ENCODE measurements at regions not wholly inside any gene's neighbourhood (a gene's known extent, or its start where the extent isn't known, plus 50 kb on each side); places are given as distances from the start of the nearest gene placed in this dataset.

DNA sequence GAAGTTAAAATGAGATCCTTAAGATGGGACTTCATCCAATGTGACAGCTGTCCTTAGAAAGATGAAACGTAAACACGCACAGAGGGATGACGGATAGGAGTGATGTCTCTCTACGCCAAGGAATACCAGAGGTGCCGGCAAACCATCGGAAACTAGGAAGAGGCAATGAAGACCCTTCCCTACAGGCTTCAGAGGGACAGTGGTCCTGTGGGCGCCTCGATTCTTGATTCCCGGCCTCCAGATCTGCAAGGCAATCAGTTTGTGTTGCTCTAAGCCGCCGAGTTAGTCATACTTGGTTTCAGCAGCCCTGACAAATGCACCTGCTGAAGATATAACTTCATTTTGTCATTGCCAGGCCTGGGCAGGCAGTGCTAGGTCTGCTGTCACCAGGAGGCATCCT lies 1455.1 kb downstream of the TBC1D22A start:
- no peak for DNase-seq (ENCODE audit: low read depth in 2 of 2)

DNA sequence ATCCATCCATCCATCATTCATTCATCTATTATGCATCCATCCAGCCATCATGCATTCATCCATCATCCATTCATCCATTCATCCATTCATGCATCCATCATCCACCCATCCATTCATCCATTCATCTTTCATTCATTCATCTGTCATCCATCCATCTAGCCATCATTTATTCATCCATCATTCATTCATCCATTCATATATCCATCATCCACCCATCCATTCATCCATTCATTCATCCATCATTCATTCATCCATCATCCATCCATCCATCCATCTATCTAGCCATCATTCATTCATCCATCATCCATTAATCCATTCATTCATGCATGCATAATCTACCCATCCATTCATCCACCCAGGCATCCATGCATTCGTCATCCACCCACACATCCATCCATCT lies 1450.3 kb downstream of the TBC1D22A start:
- DNase-seq (ENCODE audit: low read depth in 2 of 2), result no peak

DNA sequence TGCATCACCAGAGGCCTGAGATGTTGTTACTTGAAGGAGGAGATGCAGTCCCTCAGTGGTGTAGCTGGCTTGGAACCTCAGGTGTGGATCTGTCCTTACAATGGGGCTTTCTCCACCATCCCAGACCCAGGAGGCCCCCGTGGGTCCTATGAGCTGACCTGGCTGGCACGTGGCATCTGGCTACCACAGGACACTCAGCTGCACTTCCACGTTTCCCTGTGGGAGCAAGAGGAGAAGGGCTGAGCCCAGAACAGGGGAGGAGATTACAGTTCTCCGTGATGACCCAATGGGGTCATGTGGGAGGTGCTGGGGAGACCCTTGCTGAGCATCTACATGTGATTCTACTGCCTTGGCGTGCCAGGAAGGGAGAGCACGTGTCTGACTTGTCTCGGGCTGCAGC lies 1448.4 kb downstream of the TBC1D22A start:
- no peak for DNase-seq (ENCODE audit: low read depth in 2 of 2)

DNA sequence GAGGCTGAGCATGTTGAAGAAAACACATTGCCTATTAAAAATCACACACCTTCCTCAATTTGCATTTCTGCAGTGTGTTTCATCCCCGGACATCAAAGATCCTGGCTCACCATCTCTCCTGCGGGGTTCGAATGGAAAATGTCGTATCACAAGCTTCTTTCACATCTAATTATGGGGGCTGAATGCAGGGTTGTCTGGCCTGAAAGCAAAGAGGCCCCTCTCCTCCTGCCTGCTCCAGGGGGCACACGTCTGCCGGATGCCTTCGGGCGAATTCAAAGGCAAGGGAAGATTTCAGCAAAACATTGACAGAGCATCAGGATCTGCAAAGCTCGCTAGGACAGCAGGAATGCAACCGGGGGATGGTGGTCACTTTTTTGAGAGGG lies 1447.7 kb downstream of the TBC1D22A start:
- no peak for DNase-seq (ENCODE audit: low read depth in 2 of 2)

DNA sequence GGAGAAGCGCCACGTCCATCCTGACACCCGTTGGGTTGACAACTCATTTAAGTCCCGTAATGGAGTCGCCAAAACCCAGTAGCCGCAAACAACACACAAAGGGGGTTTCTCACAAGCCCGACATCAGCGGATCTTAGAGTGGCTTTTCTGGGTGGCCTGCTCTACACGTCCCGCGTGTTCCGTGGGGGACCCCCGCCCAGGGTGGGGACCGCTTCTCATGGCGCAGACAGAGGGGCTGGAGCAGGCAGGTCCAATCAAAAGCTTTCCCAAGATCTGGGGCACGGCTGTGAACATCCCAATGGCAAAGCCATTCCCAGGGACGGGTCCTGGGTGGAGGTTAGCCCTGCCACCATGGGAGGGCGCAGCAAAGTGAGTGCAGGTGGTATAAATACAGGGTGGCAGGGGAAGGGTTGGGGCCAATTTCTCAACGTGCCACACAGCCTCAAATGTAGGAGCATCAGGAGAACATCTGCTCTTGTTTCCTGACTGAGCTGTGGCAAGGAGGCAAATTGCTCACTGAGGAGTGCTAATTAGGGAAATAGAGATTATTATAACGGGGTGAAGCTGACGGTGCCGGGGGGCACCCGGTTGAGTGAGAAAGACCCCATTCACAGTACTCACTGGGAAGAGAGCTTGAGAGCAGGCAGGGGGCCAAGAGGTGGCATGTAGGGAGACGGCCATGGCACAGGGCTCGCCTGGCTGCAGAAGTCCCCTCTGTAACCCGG lies 1447.2 kb downstream of the TBC1D22A start:
- no peak for DNase-seq (ENCODE audit: low read depth in 2 of 2)

DNA sequence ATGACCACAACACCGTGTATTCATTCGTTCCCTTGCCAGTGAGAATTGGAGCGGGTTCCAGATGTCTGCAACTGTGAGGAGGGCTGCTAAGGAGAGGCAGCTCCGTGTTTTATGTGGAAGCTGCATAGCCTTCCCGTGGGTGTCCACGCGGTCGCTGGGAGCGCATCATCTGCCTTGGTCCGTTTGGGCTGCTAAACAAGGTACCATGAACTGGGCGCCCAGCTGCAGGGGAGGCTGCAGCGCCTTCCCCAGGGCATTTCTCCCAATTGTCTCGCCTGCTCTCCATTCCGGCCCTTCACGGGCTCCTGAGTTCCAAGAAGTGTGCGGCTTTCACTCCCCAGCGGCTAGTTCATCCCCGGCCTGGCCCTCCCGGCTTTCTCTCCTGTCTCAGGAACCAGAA lies 1446.4 kb downstream of the TBC1D22A start:
- DNase-seq (ENCODE audit: low read depth in 2 of 2), result no peak

DNA sequence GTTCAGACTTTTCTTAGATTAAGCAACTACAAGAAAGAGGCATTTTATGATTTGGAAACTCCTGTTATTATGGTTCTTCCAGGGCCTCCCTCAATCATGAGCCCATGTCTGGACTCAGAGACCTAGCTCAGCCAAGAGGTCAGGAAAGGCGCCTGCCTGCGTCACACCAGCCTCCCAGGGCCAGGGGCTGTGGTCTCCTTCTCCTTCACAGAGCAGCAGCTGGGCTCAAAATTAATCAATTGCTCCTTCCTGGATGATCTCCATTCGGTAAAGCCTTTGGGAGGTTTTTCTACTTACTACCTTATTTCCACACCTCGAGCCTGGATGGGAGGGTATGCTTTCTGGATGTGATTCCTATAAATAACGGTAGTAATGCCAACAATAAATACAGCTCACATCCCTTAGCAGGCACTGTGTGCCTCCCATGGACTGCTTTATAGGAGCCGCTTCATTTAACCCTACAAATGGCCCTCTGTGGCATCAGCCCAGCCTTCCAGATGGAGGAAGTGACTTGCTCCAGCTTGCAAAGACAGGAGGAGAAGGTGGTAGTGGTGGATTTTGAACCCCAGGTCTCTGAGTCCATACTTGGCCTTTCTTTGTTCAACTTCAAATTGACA lies 1445.6 kb downstream of the TBC1D22A start:
- no peak for DNase-seq (ENCODE audit: low read depth in 2 of 2)

DNA sequence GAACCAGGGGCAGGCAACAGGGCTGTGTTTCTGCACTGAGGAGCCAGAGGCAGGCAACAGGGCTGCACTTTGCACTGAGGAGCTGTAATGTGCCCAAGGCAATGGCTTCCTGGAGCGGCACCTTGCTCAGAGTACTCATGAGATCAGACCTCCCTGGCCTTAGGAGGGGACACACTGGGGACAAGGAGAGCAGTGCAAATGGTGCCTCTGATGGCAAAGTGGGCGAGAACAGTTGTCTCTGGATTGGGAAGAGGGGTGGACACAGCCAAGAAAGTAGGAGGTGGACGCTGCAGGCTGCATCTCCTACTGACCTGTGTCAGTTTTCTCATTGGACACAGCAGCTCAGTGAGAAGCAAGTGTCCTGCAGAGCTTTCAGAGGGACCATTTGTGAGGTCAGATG lies 1443.3 kb downstream of the TBC1D22A start:
- DNase-seq (ENCODE audit: low read depth in 2 of 2), result no peak

DNA sequence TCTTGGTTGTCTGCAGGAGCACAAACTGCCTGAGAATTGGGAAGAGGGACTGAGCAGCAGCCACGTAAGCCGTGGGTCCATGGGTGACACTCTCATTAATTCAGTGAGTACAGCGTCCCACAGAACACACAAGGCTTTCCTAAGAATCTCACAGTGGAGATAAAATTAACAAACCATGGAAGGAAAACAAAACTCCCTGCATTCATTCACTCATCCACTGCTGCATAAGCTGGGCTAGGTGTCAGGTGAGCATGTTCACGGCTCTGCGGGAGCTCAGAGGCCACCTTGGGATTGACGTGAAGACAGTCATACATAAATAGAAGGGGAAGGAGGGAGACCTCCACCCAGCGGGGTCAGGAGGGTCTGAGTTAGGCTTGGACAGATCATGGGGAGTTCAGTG lies 1442.7 kb downstream of the TBC1D22A start:
- no peak for DNase-seq (ENCODE audit: low read depth in 2 of 2)

DNA sequence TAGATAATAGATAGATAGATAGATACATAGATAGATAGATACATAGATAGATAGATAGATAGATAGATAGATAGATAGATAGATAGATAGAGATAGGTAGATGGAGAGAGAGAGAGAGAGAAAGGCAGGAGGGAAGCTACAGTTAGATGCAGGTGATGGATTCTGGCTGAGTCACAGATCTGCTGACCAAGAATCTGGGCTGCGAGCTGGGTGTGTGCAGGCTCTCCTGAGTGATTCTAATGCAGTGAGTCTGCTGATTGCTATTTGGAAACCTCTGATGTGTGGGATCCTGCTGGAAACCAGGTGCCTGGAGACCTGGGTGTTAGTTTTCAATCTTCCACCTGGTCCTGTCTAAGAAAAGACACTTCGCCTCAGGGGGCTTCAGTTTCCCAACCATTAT lies 1441.8 kb downstream of the TBC1D22A start:
- no peak for DNase-seq (ENCODE audit: low read depth in 2 of 2)

DNA sequence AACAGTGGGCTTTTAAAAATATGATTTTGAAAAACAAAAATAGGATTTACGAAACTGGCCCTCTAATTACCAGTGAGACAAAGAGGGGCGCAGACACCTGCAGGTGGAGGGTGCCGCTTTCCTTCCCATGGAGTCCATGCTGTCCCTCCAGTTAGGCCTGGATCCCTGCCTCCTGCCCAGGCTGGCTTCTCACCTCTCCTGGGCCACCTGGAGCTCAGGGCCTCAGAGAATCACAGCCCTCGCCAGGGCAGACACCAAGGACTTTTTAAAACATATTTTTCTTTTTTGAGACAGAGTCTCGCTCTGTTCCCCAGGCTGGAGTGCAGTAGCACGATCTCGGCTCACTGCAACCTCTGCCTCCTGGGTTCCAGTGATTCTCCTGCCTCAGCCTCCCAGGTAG lies 1437.2 kb downstream of the TBC1D22A start:
- DNase-seq (ENCODE audit: low read depth in 2 of 2), result no peak

DNA sequence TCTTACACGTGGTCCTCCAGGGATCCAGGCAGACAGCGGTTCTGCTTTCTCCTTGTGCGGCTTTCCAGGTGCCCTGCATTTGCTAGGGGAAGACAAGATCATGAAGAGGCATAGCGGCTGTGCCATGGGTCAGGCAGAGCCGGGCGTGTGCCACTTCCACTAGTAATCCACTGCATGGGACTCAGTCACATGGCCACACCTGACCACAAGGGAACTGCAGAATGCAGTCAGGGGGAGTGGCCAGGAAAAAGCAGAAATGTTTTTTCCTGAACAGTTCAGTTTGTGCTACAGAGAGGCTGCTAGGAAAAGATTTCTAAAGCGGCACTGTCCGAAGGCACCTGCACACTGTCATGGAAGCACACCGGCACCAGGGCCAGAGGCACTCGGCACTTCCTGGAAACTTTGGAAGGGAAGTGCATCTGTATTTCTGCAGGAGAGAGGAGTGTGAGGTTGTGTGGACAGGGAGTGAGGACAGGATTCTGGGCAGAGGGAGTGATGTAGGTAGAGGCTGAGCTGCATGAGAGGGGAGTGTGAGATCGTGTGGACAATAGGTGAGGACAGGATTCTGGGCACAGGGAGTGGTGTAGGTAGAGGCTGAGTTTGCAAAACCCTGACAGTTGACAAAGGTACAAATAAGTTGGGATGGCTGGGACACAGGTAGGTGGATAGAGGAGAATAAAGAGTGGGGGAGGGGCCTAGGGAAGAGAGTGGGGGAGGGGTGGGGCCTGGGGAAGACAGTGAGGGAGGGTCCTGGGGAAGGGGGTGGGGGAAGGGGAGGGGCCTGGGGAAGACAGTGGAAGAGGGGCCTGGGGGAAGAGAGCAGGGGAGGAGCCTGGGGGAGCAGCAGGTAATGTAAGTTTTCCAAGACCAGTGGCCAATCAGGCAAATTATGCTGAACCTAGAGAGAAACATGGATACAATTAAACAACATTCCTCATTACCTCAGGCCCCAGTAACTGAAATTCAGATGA lies 1436.3 kb downstream of the TBC1D22A start:
- no peak for DNase-seq (ENCODE audit: low read depth in 2 of 2)

DNA sequence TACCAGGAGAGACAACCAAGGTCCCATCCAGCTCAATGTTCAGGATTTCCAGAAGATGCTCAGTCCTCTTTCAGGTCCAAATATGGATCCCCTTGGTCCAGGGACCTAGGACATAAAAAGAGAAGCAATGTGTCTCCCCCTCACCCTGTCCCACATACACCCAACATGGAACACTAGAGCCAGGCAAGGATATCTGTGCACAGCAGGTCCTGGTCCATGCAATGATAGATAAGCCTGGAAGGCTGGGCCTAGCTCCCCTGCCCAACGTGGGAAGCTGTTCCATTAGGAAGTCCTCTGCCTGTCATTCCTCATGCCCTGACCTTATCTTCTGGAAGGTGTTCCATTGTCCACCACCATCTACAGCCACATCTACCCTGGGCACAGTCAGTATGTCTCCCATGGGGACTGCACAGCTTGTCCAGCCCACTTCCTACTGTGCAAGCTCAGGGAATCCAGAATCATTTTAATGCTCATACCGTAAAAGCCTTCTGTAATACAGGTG lies 1434.8 kb downstream of the TBC1D22A start:
- DNase-seq (ENCODE audit: low read depth in 2 of 2), result no peak

DNA sequence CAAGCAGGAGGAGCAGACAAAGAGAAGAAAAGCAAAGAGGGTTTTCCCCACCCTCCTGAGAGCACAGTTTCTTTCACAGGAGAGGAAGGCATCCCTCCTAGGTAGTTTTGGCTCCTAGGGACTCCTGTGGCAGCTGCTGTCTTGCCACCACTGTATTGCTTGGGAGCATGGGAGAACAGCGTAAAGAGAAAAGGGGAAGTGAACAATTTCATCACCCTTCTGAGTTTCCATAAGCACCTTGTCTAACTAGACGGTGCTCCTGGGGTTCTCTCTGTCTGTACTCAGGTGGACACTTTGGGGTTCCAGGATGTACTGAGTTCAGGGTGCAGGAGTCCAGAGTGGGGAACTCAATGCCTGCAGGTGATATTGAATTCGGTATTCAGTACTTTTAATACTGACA lies 1430.5 kb downstream of the TBC1D22A start:
- DNase-seq (ENCODE audit: low read depth in 2 of 2), result no peak

DNA sequence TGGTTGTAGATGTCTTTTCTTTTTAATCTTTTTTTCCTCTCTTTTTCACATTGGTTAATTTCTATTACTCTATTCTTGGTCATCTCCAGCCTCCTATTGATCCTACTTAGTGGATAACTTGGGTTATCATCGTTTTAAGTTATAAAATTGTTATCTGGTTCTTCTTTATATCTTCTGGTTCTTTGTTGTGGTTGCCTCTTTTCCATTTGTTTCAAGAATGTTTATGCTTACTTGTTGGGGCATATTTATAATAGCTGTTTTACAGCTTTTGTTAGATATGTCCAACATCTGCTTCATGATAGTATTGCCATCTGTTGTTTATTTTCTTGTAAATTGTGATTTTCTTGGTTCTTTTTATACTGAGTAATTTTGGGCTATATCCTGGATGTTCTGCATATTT lies 1429.6 kb downstream of the TBC1D22A start:
- DNase-seq (ENCODE audit: low read depth in 2 of 2), result no peak

DNA sequence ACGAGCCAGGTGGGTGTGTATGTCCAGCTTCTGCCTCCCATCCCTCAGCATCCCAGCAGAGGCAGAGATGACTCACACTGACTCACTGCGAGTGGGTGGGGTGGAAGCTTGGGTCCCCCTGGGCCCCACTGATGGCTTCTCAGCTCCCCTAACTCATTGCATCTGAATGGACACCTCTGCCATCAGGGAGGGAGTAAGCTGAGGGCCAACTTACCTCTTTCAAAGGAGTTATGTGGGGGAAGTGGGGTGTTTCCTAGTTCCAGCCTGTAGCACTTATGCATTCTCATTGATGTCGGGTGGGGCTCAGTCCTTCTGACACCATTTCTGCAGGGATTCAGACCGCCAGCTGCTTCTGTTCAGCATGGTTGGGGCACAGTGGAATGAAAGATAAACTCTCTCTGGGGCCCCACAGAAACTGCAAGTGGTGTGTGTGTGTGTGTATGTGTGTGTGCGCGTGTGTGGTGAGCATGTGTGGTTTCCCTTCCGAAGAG lies 1425.8 kb downstream of the TBC1D22A start:
- no peak for DNase-seq (ENCODE audit: low read depth in 2 of 2)

DNA sequence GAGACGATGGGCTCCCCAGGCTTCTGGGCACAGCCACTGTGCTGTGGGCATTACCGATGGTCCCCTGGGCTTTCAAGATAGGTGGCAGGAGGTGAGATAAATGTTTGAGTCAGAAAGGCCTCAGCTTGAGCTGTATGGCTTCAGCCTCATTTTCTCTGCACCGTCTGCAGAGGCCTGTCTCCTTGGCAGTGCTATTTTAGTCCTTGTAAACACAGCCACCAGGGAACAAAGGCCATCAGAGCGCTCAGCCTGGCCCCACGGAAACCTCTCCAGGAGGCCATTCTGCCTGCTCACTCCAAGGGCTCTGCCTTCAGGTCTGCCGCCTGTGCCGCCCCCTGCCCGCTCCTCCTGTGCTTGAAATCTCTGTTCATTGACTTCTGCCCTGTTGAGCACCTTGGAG lies 1424.9 kb downstream of the TBC1D22A start:
- DNase-seq (ENCODE audit: low read depth in 2 of 2), result no peak

DNA sequence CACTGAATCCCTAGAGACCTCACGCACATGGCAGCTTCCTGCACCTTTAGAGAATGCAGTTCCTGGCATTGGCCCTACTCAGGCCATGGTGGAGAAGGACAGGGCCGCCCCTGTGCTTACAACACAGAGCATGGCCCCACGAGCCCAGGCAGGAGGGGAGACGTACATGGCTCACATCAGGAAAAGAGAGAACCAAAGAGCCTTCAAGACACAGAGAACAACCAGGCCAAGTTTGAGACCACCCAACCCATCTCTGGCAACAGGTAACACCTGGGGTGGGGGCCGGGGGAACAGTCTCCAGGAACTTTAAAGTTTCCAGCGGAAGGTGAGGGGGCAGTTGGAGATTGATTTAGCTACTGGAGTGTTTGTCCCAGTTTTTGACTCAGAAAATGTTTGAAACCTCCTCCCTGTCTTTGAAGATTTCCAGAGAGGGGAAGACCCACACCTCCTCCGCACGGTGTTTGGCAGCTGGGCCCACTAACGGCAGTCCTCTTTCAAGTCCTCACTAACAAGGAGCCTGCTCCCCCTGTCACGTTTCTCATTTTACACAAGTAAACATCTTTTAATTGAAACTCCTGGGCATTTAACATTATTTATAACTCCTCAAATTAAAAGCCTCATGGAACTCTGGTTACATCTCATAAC lies 1423.8 kb downstream of the TBC1D22A start:
- no peak for DNase-seq (ENCODE audit: low read depth in 2 of 2)

DNA sequence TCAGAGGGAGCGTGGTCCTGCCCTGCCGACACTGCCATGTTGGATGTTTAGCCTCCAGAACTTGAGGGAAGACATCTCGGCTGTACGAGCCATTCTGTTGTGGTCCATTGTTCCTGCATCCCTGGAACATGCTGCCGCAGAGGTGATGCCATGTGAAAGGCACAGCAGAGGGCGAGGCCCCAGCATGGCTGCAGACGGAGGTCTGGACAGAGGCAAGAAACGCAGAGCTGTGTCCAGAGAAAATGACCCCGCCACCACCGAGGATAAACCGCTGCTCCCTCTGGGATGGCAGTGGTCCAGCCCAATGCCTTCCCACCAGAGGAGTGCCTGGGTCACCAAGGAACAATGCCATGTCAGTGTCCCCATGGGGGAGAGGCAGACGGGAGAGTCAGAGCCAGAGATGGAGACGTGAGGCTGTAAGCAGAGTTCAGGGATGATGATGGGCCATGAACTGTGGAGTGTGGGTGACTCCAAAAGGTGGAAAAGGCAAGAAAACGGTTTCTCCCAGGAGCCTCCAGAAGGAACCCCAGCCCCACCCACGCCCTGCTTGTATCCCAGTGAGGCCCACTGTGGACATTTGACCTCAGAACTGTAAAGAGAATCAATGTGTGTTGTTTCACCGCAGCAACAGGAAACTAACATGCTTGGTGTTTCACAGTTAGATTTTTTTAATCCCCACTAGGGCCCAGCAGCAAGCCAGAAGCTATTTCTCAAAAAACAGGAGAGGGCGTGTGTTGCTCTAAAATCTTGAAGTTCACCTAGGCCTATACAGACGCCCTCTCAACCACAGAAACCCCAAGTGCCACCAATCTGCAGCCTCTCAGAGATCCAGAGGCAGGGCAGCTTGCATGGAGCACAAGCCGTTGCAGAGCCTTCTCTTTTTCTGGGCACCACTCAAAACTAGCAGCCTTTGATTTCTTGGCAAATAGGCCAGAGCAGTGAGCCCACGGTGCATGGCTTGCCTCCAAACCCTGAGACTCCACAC lies 1422.9 kb downstream of the TBC1D22A start:
- no peak for DNase-seq (ENCODE audit: low read depth in 2 of 2)

All from dermis microvascular lymphatic vessel endothelial cell (primary cell).